ENCODE measurements at regions not wholly inside any gene's neighbourhood (a gene's known extent, or its start where the extent isn't known, plus 50 kb on each side); places are given as distances from the start of the nearest gene placed in this dataset.

GRCh38 chr4:96787766-96788165, 947.9 kb downstream of the PDHA2 start:
- TF ChIP-seq EGR1 (IDR thresholded peaks at IDR 0.05): no peak
- TF ChIP-seq CREB1 (IDR thresholded peaks at IDR 0.05; ENCODE audit: low read depth): no peak
- no peak for TF ChIP-seq MAX (IDR thresholded peaks at IDR 0.05)
- no peak for TF ChIP-seq FOXM1 (IDR thresholded peaks at IDR 0.05; ENCODE audit: borderline replicate concordance, low read depth)
- TF ChIP-seq NFIC (IDR thresholded peaks at IDR 0.05): no peak
- TF ChIP-seq REST (IDR thresholded peaks at IDR 0.05; ENCODE audit: low read depth): no peak
- TF ChIP-seq USF1 (IDR thresholded peaks at IDR 0.05): no peak

Measured in Ishikawa (cell line).